Lower leg skin (tissue), 3 donors: ENCODE measurements at regions not wholly inside any gene's neighbourhood (a gene's known extent, or its start where the extent isn't known, plus 50 kb on each side); places are given as distances from the start of the nearest gene placed in this dataset.

Experiments
- POLR2A ChIP-seq, 2 donors: fragments of 450-650 bp; IDR thresholded peaks; one replicate each; pipeline ENCODE4 v1.6.1; 2016 to 2017; ENCODE audit warnings: antibody characterized with exemption in 2 of 2, mild to moderate bottlenecking in 1 of 2, moderate library complexity in 1 of 2
- TF ChIP-seq, protein P1 (sequence below), 3 donors: fragments of 450-650 bp; IDR thresholded peaks; one replicate each; pipeline ENCODE4 v1.5.1; 2016; ENCODE audit warnings: antibody characterized with exemption in 3 of 3, mild to moderate bottlenecking in 3 of 3, moderate library complexity in 2 of 3

DNA sequence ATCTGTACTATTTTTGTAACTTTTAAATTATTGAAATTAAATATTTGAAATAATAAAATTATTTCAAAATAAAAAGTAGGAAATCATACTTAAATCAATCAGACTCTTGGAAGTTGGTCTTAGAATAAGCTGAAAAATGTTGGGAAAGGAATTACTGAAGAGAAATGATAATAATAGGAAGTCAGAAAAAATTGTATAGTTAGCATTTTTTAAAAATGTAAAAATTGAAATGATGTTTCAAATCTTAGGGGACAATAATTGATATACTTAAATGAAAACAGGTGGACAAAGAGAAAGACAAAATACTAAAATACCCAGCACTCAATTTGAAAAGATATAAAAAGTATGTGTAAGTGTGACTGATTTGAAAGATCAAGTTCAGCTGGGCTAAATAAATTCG, 186.1 kb downstream of the BMP2 start:
- no peak for TF ChIP-seq POLR2A (IDR thresholded peaks at IDR 0.05)
- TF ChIP-seq, protein P1, sequence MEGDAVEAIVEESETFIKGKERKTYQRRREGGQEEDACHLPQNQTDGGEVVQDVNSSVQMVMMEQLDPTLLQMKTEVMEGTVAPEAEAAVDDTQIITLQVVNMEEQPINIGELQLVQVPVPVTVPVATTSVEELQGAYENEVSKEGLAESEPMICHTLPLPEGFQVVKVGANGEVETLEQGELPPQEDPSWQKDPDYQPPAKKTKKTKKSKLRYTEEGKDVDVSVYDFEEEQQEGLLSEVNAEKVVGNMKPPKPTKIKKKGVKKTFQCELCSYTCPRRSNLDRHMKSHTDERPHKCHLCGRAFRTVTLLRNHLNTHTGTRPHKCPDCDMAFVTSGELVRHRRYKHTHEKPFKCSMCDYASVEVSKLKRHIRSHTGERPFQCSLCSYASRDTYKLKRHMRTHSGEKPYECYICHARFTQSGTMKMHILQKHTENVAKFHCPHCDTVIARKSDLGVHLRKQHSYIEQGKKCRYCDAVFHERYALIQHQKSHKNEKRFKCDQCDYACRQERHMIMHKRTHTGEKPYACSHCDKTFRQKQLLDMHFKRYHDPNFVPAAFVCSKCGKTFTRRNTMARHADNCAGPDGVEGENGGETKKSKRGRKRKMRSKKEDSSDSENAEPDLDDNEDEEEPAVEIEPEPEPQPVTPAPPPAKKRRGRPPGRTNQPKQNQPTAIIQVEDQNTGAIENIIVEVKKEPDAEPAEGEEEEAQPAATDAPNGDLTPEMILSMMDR (IDR thresholded peaks at IDR 0.05), result no peak
